OCI-LY7 (cell line): ENCODE measurements at regions not wholly inside any gene's neighbourhood (a gene's known extent, or its start where the extent isn't known, plus 50 kb on each side); places are given as distances from the start of the nearest gene placed in this dataset.
"Not testable (repeated sequence)": the region's sequence is repeated elsewhere in the genome, so short reads cannot be mapped to it uniquely, and the experiment has no call there.

Source experiments
- BruUV-seq: library from RNA; stranded (reverse); fragments of 400-500 nt; replicated peaks from 2 replicates; lab custom pipeline; 2021; lab: Mats Ljungman, UMichigan
- CTCF ChIA-PET: fragments of 300-600 bp; sonication (Branson Sonifier 250); formaldehyde crosslinking; loops from one replicate; lab custom pipeline; 2022; ENCODE audit warnings: antibody characterized with exemption; ENCODE audit not compliant: unreplicated experiment; lab: Charles Lee
- POLR2A ChIA-PET: fragments of 300-600 bp; sonication (Branson Sonifier 250); formaldehyde crosslinking; loops from one replicate; lab custom pipeline; 2022; ENCODE audit warnings: antibody characterized with exemption; lab: Charles Lee
- DNase-seq: peaks from one replicate; pipeline ENCODE4 v3.0.0-alpha.2; 2015; ENCODE audit warnings: low spot score
- H2AFZ ChIP-seq: fragments of 200-600 bp; sonication (generic), shearing (Covaris generic); 2 replicates; pipeline ENCODE4 v1.6.1; 2014; ENCODE audit warnings: mild to moderate bottlenecking, antibody characterized with exemption, low read length, moderate library complexity
- H3K27ac ChIP-seq: fragments of 200-600 bp; sonication (generic); 2 replicates; pipeline ENCODE4 v1.5.1; 2014; ENCODE audit warnings: mixed run types, low read depth, mild to moderate bottlenecking, moderate library complexity, low read length, inconsistent platforms; ENCODE audit not compliant: poor library complexity, severe bottlenecking
- H3K36me3 ChIP-seq: fragments of 200-600 bp; sonication (generic); 2 replicates; pipeline ENCODE4 v1.6.1; 2014; ENCODE audit warnings: mild to moderate bottlenecking, antibody characterized with exemption, low read length, moderate library complexity, mixed read lengths; ENCODE audit not compliant: insufficient read depth
- H3K4me1 ChIP-seq: fragments of 200-600 bp; sonication (generic); 2 replicates; pipeline ENCODE4 v1.5.1; 2014; ENCODE audit warnings: mild to moderate bottlenecking, low read length; ENCODE audit not compliant: insufficient read depth, poor library complexity, severe bottlenecking
- H3K4me2 ChIP-seq: fragments of 200-600 bp; sonication (generic); 2 replicates; pipeline ENCODE4 v1.6.1; 2014; ENCODE audit warnings: mild to moderate bottlenecking, low read length
- H3K4me3 ChIP-seq: fragments of 200-600 bp; sonication (generic); 2 replicates; pipeline ENCODE4 v1.5.1; 2014; ENCODE audit warnings: mild to moderate bottlenecking, low read depth, low read length; ENCODE audit not compliant: poor library complexity, severe bottlenecking
- H3K79me2 ChIP-seq: fragments of 200-600 bp; sonication (generic); 2 replicates; pipeline ENCODE4 v1.6.1; 2016; ENCODE audit warnings: low read depth, mild to moderate bottlenecking, low read length, moderate library complexity, mixed read lengths; ENCODE audit not compliant: insufficient read depth
- H3K9me2 ChIP-seq: fragments of 200-600 bp; sonication (generic); 2 replicates; pipeline ENCODE4 v1.6.1; 2016; ENCODE audit warnings: mild to moderate bottlenecking, low read length, mixed read lengths; ENCODE audit not compliant: insufficient read depth
- H3K9me3 ChIP-seq: fragments of 200-600 bp; sonication (generic); 2 replicates; pipeline ENCODE4 v1.6.1; 2014; ENCODE audit warnings: mild to moderate bottlenecking, mixed run types, low read length, mixed read lengths
- H4K20me1 ChIP-seq: fragments of 200-600 bp; sonication (generic); 2 replicates; pipeline ENCODE4 v1.6.1; 2014; ENCODE audit warnings: mild to moderate bottlenecking, antibody characterized with exemption, low read length, moderate library complexity, mixed read lengths; ENCODE audit not compliant: insufficient read depth
- CTCF ChIP-seq: fragments of 200-600 bp; sonication (generic); conservative IDR thresholded peaks from 2 replicates; pipeline ENCODE4 v1.5.1; 2014; ENCODE audit warnings: mild to moderate bottlenecking, antibody characterized with exemption, low read length, moderate library complexity, mixed read lengths
- EZH2phosphoT487 ChIP-seq: fragments of 200-600 bp; sonication (generic); IDR thresholded peaks from 2 replicates; pipeline ENCODE4 v1.6.1; 2018; ENCODE audit warnings: low read depth, borderline replicate concordance, mild to moderate bottlenecking, mixed run types, antibody characterized with exemption, low read length, moderate library complexity, mixed read lengths
- intact Hi-C: fragments of 100-400 bp; cut with micrococcal nuclease; formaldehyde crosslinking; loops from one replicate; pipeline ENCODE4 v1.10.0; 2022; ENCODE audit not compliant: unreplicated experiment

GRCh38 chr5:130836729-130837649 lies 328.1 kb downstream of the HINT1 start:
- H3K4me2 ChIP-seq, result peak overlapping the region; percentile 34; the same call in 1 of the 2 replicates
- H2AFZ ChIP-seq, result peak overlapping the region; percentile 34; the same call in 1 of the 2 replicates
- H3K4me3 ChIP-seq, result peak overlapping the region; percentile 8
- no peak overlapping the region for H3K27ac ChIP-seq
- H4K20me1 ChIP-seq, result no peaks in the 10 kb centered on the region
- ChIA-PET POLR2A (interaction anchor here (0.6 to 0.7 kb wide), 2 partner anchors 31 to 430 kb away, joined by 3 read pairs; no protein-coding TSS in a partner anchor), CTCF (no interaction called here)
- H3K9me2 ChIP-seq, result no peaks in the 10 kb centered on the region
- no peaks in the 10 kb centered on the region for H3K9me3 ChIP-seq
- no peaks in the 10 kb centered on the region for H3K79me2 ChIP-seq
- no peak for DNase-seq
- TF ChIP-seq EZH2phosphoT487 (no peak), CTCF (no peak)
- BruUV-seq, result no TSS peak
- no peaks in the 10 kb centered on the region for H3K4me1 ChIP-seq
- no peaks in the 10 kb centered on the region for H3K36me3 ChIP-seq
- intact Hi-C loops, result no loop called here

DNA sequence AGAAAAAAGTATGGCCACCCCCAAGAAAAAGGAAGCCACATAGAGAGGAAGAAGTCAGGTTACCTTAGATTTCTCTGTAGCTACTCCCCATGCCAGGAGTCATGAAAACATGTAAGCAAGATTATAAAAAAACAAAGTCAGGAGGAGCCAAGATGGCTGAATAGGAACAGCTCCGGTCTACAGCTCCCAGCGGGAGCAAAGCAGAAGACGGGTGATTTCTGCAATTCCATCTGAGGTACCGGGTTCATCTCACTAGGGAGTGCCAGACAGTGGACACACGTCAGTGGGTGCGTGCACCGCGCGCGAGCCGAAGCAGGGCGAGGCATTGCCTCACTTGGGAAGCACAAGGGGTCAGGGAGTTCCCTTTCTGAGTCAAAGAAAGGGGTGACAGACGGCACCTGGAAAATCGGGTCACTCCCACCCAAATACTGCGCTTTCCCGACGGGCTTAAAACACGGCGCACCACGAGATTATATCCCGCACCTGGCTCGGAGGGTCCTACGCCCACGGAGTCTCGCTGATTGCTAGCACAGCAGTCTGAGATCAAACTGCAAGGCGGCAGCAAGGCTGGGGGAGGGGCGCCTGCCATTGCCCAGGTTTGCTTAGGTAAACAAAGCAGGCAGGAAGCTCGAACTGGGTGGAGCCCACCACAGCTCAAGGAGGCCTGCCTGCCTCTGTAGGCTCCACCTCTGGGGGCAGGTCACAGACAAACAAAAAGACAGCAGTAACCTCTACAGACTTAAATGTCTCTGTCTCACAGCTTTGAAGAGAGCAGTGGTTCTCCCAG lies 347.3 kb downstream of the HINT1 start:
- H3K9me2 ChIP-seq, H4K20me1 ChIP-seq, H3K79me2 ChIP-seq, POLR2A ChIA-PET, H3K4me2 ChIP-seq, intact Hi-C loops, CTCF ChIA-PET, H3K4me3 ChIP-seq, BruUV-seq, H3K36me3 ChIP-seq, DNase-seq, H3K9me3 ChIP-seq, H2AFZ ChIP-seq, H3K27ac ChIP-seq, H3K4me1 ChIP-seq: not testable (repeated sequence)

- no peak overlapping the region for H3K4me2 ChIP-seq
- TF ChIP-seq EZH2phosphoT487, result no peak
- TF ChIP-seq CTCF, result no peak
- no peak overlapping the region for H3K27ac ChIP-seq
- no peaks in the 10 kb centered on the region for H3K4me1 ChIP-seq
- no peaks in the 10 kb centered on the region for H4K20me1 ChIP-seq
- H3K4me3 ChIP-seq, result no peak overlapping the region
- BruUV-seq, result no TSS peak
- ChIA-PET CTCF (no interaction called here), POLR2A (interaction anchor here (0.7 kb wide), 1 partner anchor 242 kb away, joined by 3 read pairs; no protein-coding TSS in a partner anchor)
- no peaks in the 10 kb centered on the region for H3K9me2 ChIP-seq
- no peaks in the 10 kb centered on the region for H3K9me3 ChIP-seq
- intact Hi-C loops, result no loop called here
- H2AFZ ChIP-seq, result no peak overlapping the region
- no peaks in the 10 kb centered on the region for H3K79me2 ChIP-seq
- no peaks in the 10 kb centered on the region for H3K36me3 ChIP-seq
- DNase-seq, result no peak
These were observed 349.8 kb downstream of the HINT1 start for GRCh38 chr5:130815246-130815645.
